ENCODE measurements at regions not wholly inside any gene's neighbourhood (a gene's known extent, or its start where the extent isn't known, plus 50 kb on each side); places are given as distances from the start of the nearest gene placed in this dataset.

- TF ChIP-seq CTCF (conservative IDR thresholded peaks at IDR 0.05 in 1 of 2, IDR thresholded peaks at IDR 0.05 in 1 of 2; ENCODE audit: low read depth in 1 of 2, low read length in 2 of 2), result no peak
- no peak for TF ChIP-seq EZH2 (IDR thresholded peaks at IDR 0.05; ENCODE audit: low read length, missing control alignments)
These were observed 297.2 kb upstream of the LDB2 start for GRCh38 chr4:17195461-17196275.
